Activated CD4-positive, alpha-beta T cell treated with anti-CD3 and anti-CD28 coated beads, Interleukin-2, amount 50 U/mL, for 4 hours (primary cell): ENCODE measurements at regions not wholly inside any gene's neighbourhood (a gene's known extent, or its start where the extent isn't known, plus 50 kb on each side); places are given as distances from the start of the nearest gene placed in this dataset.

Experiments
- DNase-seq, 2 experiments: peaks; one replicate each; pipeline ENCODE4 v3.0.0-alpha.2; 2020

DNA sequence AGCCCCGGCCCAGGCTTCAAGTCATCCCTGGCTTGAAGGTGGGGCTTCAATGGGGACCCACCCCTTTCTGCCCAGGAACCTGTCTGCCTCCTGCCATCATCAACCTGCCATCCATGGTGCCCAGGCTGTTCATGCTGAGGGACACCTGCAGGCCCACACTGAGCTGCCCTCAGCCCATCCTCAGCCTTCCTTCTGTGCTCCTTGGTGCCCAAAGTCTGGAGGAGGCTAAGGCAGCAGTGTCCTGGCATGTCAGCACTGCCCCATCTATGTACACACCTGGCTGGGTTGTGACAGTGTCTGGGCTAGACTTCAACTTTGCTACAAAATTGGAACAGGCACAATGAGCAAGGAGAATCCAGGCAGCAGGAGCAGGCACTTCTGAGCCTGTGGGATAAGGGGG, 745.3 kb upstream of the EPHA6 start:
- no peak for DNase-seq

DNA sequence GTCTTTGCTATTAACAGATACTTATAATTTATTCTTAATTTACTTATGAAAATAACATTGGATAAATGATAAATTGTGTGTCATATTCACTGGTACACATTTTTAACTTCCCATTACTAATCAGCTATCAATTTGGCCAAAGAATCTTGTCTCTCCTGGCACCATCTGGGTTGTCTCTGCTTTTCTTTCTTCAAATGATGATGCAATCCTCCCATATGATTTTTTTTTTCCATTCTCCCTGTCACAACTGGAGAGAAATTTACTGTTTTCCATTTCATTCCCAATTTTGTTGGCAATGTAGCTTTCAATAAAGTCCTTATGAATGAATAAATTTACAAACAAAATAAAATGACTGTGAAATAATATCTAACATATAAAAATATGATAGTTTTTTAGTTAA, 743.7 kb upstream of the EPHA6 start:
- no peak for DNase-seq

GRCh38 chr3:96071097-96071496, 743.3 kb upstream of the EPHA6 start:
- DNase-seq = no peak

DNA sequence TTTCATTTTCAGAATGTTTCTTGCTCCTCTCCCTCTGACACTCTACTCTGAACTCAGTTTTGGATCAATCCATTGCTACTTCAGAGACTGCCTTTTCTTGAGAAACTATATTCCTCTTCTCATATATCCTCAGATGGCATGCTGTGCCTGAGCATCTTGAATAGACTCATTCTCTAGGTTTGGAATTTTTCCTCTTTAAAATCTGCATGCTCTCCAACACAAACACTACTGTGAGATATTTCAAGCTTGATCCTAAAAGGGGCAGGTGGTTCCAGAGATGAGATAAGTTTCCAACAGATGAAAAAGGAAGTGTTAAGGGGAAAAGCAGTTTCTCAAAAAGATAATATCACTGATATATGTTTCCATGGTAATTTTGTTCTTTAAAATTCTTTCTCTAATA, 742.2 kb upstream of the EPHA6 start:
- no peak for DNase-seq

- DNase-seq = no peak
Observed at GRCh38 chr3:96083610-96084009, 730.8 kb upstream of the EPHA6 start.

DNA sequence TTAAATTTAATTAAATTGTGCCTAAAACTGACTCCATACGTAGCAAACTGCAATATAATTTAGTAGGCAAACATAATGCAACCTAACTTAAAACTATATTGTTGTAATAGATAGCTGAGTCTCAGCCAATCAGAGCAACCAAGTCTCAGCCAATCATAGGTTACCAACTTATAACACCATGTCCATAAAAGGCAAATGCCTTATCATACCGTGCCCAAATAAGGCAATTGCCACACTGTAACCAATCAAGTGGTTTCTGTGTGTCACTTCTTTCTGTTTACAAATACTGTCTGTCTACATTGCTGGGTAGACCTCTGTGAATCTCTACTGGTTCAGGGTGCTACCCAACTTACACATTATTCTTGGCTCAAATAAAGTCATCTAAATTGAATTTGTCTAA, 728.4 kb upstream of the EPHA6 start:
- no peak for DNase-seq

- DNase-seq = no peak
Observed at GRCh38 chr3:96101006-96101560, 713.3 kb upstream of the EPHA6 start.

DNA sequence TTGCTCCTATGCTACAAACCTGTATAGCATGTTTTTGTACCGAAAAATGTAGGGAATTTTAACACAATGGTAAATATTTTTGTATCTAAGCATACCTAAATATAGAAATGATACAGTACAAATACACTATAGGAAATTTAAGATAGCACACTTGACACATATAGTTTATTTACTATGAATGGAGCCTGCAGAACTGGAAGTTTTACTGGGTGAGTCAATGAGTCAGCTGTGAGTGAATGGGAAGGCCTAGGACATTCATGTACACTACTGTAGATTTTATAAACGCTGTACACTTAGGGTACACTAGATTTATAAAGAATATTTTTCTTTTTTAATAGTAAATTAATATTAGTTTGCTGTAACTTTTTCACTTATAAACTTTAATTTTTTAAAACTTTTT, 707.7 kb upstream of the EPHA6 start:
- no peak for DNase-seq
